Muscle of leg (tissue), 3 donors: ENCODE measurements at regions not wholly inside any gene's neighbourhood (a gene's known extent, or its start where the extent isn't known, plus 50 kb on each side); places are given as distances from the start of the nearest gene placed in this dataset.
A peak's percentile ranks its signal among the peaks of the same experiment; 100 is the strongest.

ENCODE experiments used
- DNase-seq: peaks from one replicate; pipeline ENCODE4 v3.0.0; 2013
- H3K27ac ChIP-seq: one replicate; pipeline ENCODE4 v1.5.1; 2013; ENCODE audit warnings: mild to moderate bottlenecking, low read length, control low read depth
- H3K27me3 ChIP-seq: one replicate; pipeline ENCODE4 v1.6.1; 2013; ENCODE audit warnings: low read length; ENCODE audit not compliant: control insufficient read depth, insufficient read depth
- H3K36me3 ChIP-seq: one replicate; pipeline ENCODE4 v1.6.1; 2013; ENCODE audit warnings: low read length; ENCODE audit not compliant: control insufficient read depth, insufficient read depth
- H3K4me1 ChIP-seq: one replicate; pipeline ENCODE4 v1.6.1; 2013; ENCODE audit warnings: low read length; ENCODE audit not compliant: control insufficient read depth, insufficient read depth
- H3K4me3 ChIP-seq: one replicate; pipeline ENCODE4 v1.5.1; 2013; ENCODE audit warnings: low read length, control low read depth
- H3K9me3 ChIP-seq: replicated peaks from 2 replicates; pipeline ENCODE4 v1.6.1; 2013; ENCODE audit warnings: low read depth, low read length; ENCODE audit not compliant: control insufficient read depth
- WGBS: methylation state at CpG from one replicate; pipeline ENCODE4 v1.1.5; 2013; ENCODE audit warnings: missing lambda C conversion rate; ENCODE audit not compliant: insufficient coverage; 5-methylcytosine and 5-hydroxymethylcytosine counted together

DNA sequence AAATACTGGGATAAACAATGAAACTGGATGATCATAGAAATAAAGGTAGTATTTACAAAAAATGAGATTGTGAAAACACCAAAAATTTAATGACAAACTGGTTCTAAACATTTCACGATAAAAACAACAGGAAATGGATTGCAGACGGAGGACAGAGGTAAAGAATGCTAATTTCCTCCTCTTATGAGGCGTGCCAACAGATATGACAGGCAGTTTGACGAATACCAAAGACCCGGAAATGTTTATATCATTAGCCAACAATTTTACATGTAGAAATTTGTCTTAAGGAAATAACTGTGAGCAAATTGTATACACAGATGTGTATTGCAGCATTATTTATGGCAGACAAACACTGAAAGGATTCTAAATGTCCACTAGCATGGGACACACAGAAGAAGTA is 162.0 kb upstream of the MGMT start:
- peak; percentile 20 for DNase-seq
- no CpG with 5 or more reads among the region's 5 CpGs for WGBS

DNA sequence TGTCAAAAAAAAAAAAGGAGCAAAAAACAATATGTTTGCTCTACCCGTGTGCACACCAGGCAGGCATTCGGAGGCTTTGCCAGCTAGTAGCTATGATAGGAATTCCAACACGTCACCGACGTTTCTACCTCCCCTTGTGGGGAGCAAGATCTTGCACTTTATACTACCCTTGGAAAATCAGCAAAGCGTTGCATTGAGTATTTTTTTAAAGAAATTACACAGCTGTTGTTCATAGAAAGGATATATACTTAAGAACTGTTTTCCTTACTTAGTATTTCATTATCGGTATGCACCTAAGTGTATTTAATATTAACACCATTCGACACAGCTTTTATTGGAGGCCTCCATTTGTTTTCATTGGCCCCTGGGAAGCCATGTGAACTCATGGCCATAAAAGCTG is 159.9 kb upstream of the MGMT start:
- no peak for DNase-seq
- Histone ChIP-seq H3K27ac (peak overlapping the region; percentile 20), H3K4me1 (peaks cover 7% of the 10 kb centered on the region), H3K27me3 (no peaks in the 10 kb centered on the region), H3K36me3 (no peaks in the 10 kb centered on the region), H3K4me3 (no peak overlapping the region), H3K9me3 (peaks cover 3% of the 10 kb centered on the region)
- no CpG with 5 or more reads among the region's 8 CpGs for WGBS

More for the DNA sequence above, 162.0 kb upstream of the MGMT start:
- Histone ChIP-seq H3K9me3 (peaks cover 4% of the 10 kb centered on the region), H3K36me3 (no peaks in the 10 kb centered on the region), H3K4me3 (no peak overlapping the region), H3K27me3 (no peaks in the 10 kb centered on the region), H3K4me1 (peaks cover 6% of the 10 kb centered on the region), H3K27ac (no peak overlapping the region)

DNA sequence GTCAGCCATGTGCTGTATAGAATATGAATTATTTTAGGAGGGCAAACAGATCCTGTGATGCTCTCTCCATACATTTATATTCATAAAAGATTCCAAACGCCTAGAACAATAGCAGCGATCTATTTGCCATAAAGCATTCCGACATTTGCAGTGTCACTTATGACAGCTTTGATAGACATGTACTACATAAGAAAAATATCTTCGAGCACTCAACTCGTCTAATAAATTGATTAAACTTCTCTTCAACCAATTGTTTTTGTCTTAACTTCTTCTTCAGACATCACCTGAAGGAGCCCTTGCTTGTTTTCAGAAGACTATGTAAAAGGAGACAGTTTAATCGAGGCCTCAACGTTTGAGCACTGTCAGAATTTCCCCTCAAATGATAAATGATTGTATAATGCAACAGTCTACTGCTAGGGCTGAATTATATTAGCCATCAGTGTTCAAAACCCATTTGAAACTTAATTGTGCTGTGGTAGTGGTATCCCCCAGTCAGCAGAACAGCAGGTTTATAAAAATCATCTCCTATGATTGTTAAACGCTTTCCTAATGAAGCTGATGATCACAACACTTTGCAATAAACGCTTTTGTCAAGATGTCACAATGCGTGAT is 158.0 kb upstream of the MGMT start:
- DNase-seq = no peak
- peaks cover 7% of the 10 kb centered on the region for H3K4me1 ChIP-seq
- WGBS = 100% methylated on average over 6 of the region's 10 CpGs
- H3K27ac ChIP-seq = no peak overlapping the region
- H3K4me3 ChIP-seq = no peak overlapping the region
- no peaks in the 10 kb centered on the region for H3K27me3 ChIP-seq
- H3K36me3 ChIP-seq = no peaks in the 10 kb centered on the region
- H3K9me3 ChIP-seq = no peaks in the 10 kb centered on the region

DNA sequence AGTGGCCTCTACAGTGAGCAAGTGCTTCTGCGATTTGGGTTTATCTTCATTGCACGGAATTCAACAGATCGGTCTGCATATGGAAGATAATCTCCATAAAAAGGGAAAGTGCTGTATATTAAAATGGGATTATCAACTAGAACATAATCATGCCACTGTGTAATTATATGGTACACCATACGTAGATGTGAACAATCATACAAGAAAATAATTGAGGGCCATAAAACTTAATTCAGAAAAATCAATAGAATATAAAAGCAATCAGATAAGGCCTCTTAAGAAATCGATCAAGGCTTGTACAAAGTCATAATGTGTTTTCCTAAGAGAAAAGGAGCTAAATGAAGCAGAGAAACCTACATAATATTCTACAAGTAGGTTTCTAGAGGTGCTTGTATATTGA is 157.5 kb upstream of the MGMT start:
- Histone ChIP-seq H3K36me3 (no peaks in the 10 kb centered on the region), H3K27me3 (no peaks in the 10 kb centered on the region), H3K4me3 (no peak overlapping the region), H3K4me1 (peaks cover 7% of the 10 kb centered on the region), H3K27ac (no peak overlapping the region), H3K9me3 (no peaks in the 10 kb centered on the region)
- no peak for DNase-seq
- no CpG with 5 or more reads among the region's 5 CpGs for WGBS

DNA sequence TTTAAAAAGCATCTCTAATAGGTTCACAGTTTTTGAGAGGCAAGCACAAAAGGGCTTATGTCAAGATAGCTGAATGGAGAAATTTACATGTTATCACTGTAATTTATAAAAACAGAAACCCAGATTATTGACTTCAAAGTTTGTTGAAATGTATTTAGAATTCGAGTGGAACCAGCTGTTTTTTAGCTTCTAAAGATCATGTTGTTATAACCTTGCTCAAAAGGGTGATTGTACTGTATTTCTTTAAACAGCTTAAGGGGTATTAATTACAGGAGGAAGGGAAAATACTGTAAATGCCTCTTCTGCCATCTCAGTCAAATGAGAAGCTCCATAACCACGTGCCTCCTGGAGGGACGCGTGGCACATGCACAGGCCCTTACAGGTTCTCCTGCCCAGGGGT is 156.2 kb upstream of the MGMT start:
- no CpG with 5 or more reads among the region's 4 CpGs for WGBS
- no peak for DNase-seq
- Histone ChIP-seq H3K27ac (no peak overlapping the region), H3K27me3 (no peaks in the 10 kb centered on the region), H3K4me3 (no peak overlapping the region), H3K36me3 (no peaks in the 10 kb centered on the region), H3K4me1 (peaks cover 7% of the 10 kb centered on the region), H3K9me3 (peaks cover 2% of the 10 kb centered on the region)

DNA sequence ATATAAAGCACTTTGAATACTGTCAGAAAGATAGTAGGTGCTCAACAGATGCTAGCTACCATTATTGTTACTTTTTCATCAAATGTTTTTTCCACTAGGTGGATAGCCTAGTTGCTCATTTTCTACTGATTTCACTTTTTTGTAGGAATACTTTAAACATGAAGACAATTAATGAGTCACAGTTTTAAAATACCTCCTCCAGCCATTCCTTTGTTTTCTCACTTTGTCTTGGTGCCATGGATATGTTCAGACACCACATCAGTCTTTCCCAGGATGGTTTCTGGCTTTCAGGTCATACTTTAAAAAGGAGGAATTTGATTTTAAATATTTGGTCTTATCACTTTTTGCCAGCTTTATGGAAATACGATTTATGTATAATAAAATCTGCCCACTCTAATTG is 147.1 kb upstream of the MGMT start:
- Histone ChIP-seq H3K36me3 (no peaks in the 10 kb centered on the region), H3K27me3 (no peaks in the 10 kb centered on the region), H3K9me3 (peaks cover 10% of the 10 kb centered on the region), H3K4me1 (no peaks in the 10 kb centered on the region), H3K27ac (no peak overlapping the region), H3K4me3 (no peak overlapping the region)
- WGBS = no CpG with 5 or more reads among the region's 1 CpG
- DNase-seq = no peak

DNA sequence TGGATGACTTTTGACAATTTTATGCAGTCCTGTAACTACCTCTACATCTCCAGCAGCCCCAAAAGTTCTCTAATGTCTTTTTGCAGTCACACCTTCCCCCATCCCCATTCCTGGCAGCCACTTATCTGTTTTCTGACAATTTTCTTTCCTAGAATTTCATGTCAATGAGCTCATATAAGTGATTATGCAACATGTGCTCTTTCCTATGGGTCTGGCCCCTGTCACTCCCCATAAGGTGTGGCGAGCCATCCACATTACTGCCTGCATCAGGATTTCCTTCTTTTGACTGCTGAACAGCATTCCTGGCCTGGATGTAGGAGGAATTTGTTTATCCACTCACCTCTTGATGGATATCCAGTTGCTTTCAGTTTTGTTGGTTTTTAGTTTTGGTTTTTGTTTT is 146.7 kb upstream of the MGMT start:
- H3K27ac ChIP-seq = no peak overlapping the region
- DNase-seq = no peak
- peaks cover 10% of the 10 kb centered on the region for H3K9me3 ChIP-seq
- H3K4me3 ChIP-seq = no peak overlapping the region
- H3K36me3 ChIP-seq = no peaks in the 10 kb centered on the region
- H3K27me3 ChIP-seq = no peaks in the 10 kb centered on the region
- no peaks in the 10 kb centered on the region for H3K4me1 ChIP-seq
- WGBS = no CpG with 5 or more reads among the region's 1 CpG

DNA sequence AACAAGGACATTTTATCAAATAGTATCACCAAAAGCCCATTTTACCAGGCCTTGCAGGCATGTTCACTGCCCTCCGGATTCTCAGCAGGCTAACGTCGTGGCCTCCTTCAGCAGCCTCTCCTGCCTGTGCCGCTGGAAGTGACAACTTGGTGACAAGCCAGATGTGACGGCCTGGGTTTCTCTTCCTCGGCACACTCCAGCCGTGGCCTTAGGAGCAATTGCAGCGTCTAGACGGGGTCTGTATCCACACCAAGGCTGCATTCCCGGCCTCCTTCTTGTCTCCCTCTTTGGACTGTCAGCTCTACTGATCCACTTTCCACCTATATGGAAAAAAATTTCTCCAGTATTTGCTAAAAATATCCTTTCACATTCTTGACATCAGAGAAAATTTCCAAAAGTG is 145.3 kb upstream of the MGMT start:
- no peak overlapping the region for H3K4me3 ChIP-seq
- WGBS = 67% methylated on average over 10 of the region's 10 CpGs
- no peak for DNase-seq
- H3K4me1 ChIP-seq = no peaks in the 10 kb centered on the region
- H3K36me3 ChIP-seq = no peaks in the 10 kb centered on the region
- H3K27ac ChIP-seq = no peak overlapping the region
- peaks cover 4% of the 10 kb centered on the region for H3K9me3 ChIP-seq
- no peaks in the 10 kb centered on the region for H3K27me3 ChIP-seq

DNA sequence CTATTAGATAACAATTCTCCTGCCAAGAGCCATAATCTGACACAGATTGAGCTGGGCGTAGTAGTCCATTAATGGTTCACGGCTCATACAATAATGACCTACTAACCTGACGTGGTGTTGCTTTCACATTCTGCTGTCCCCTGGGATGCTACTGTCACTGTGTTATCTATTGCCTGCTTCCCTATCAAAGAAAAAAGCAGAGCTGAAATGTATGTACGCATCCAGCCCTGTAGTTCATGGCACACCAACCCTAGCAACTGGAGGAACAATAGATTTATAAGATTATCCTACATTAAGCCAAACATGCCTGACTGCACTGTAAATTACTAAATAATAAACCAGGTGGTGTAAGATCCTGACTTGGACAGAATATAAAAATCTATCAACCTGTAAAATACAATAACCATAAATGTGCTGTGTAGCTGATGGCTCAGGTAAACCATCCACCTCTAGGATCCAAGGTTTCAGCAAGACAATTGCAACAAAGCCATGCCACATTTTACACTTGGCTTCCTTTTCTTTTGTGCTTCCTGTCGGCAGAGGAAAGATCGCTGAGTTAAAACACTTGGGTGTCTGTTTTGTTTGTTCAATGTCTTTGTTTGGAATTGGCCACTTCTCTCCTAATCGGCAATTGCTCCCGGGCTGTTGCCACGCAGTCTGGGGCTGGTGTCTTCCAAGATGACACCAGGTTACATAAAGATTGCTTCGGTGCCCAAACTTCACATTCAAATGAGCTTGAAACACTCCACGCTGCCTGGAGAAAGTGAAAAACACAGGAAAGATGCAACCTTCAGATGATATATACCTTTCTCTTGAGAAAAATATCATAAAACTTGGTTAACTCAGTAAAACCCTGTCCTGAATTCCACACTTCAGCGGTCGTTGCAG is 143.9 kb upstream of the MGMT start:
- DNase-seq = no peak
- peaks cover 3% of the 10 kb centered on the region for H3K9me3 ChIP-seq
- no peaks in the 10 kb centered on the region for H3K27me3 ChIP-seq
- H3K4me3 ChIP-seq = no peak overlapping the region
- H3K36me3 ChIP-seq = no peaks in the 10 kb centered on the region
- H3K4me1 ChIP-seq = no peaks in the 10 kb centered on the region
- 87% methylated on average over 3 of the region's 13 CpGs for WGBS
- H3K27ac ChIP-seq = no peak overlapping the region

DNA sequence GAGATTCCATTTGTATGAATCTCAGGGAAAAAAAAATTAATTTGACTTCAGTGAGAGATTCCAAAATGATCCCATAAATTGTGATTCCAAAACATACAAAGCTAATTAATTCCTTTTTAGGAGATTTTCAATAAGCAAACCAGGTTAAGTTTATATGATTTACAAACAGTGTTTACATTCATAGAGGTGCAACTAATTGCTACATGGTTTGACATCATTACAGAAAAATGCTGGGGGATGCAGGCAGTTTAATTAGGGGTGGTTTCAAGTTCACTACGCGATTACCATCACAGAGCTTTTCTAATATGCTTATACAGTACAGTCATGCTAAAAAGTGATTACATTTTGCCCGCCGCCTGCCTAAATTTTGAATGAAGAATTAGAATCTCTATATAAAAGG is 143.2 kb upstream of the MGMT start:
- no peak for DNase-seq
- WGBS = no CpG with 5 or more reads among the region's 4 CpGs
- no peaks in the 10 kb centered on the region for H3K27me3 ChIP-seq
- no peak overlapping the region for H3K4me3 ChIP-seq
- H3K9me3 ChIP-seq = peaks cover 3% of the 10 kb centered on the region
- no peaks in the 10 kb centered on the region for H3K36me3 ChIP-seq
- H3K4me1 ChIP-seq = no peaks in the 10 kb centered on the region
- H3K27ac ChIP-seq = no peak overlapping the region
